ENCODE measurements at regions not wholly inside any gene's neighbourhood (a gene's known extent, or its start where the extent isn't known, plus 50 kb on each side); places are given as distances from the start of the nearest gene placed in this dataset.
"Not testable (repeated sequence)": the region's sequence is repeated elsewhere in the genome, so short reads cannot be mapped to it uniquely, and the experiment has no call there.

GRCh38 chr6:86028776-86029175 is 386.1 kb upstream of the SYNCRIP start:
- no peak for DNase-seq

GRCh38 chr6:86026890-86027289 is 384.2 kb upstream of the SYNCRIP start:
- not testable (repeated sequence) for DNase-seq

- DNase-seq = no peak
These were observed 374.6 kb upstream of the SYNCRIP start for GRCh38 chr6:86017236-86017635.

GRCh38 chr6:86016567-86016966 is 373.9 kb upstream of the SYNCRIP start:
- DNase-seq = no peak

- no peak for DNase-seq
These were observed 373.4 kb upstream of the SYNCRIP start for GRCh38 chr6:86016077-86016476.

GRCh38 chr6:86012991-86013390 is 370.3 kb upstream of the SYNCRIP start:
- not testable (repeated sequence) for DNase-seq

- DNase-seq = no peak
These were observed 368.5 kb upstream of the SYNCRIP start for GRCh38 chr6:86010915-86011786.

GRCh38 chr6:85997206-85997605 is 354.5 kb upstream of the SYNCRIP start:
- DNase-seq = no peak

- DNase-seq = no peak
These were observed 353.3 kb upstream of the SYNCRIP start for GRCh38 chr6:85996034-85996375.

GRCh38 chr6:85995339-85996033 is 352.8 kb upstream of the SYNCRIP start:
- no peak for DNase-seq

- no peak for DNase-seq
These were observed 344.0 kb upstream of the SYNCRIP start for GRCh38 chr6:85986681-85987080.

- DNase-seq = no peak
These were observed 340.5 kb upstream of the SYNCRIP start for GRCh38 chr6:85983032-85983659.

GRCh38 chr6:85977661-85978060 is 335.0 kb upstream of the SYNCRIP start:
- no peak for DNase-seq

GRCh38 chr6:85975957-85976356 is 333.3 kb upstream of the SYNCRIP start:
- no peak for DNase-seq

GRCh38 chr6:85971238-85971637 is 328.6 kb upstream of the SYNCRIP start:
- DNase-seq = no peak

GRCh38 chr6:85966828-85967227 is 324.1 kb upstream of the SYNCRIP start:
- no peak for DNase-seq

GRCh38 chr6:85961746-85962145 is 319.1 kb upstream of the SYNCRIP start:
- DNase-seq = no peak

- DNase-seq = no peak
These were observed 318.4 kb upstream of the SYNCRIP start for GRCh38 chr6:85961125-85961524.

GRCh38 chr6:85948481-85948880 is 305.8 kb upstream of the SYNCRIP start:
- no peak for DNase-seq

- peak; percentile 53 for DNase-seq
These were observed 302.9 kb upstream of the SYNCRIP start for GRCh38 chr6:85945459-85946185.

GRCh38 chr6:85944776-85945175 is 302.1 kb upstream of the SYNCRIP start:
- no peak for DNase-seq

GRCh38 chr6:85942844-85943243 is 300.2 kb upstream of the SYNCRIP start:
- DNase-seq = no peak

- no peak for DNase-seq
These were observed 294.2 kb upstream of the SYNCRIP start for GRCh38 chr6:85936916-85937315.
